HAP-1 (cell line): ENCODE measurements at regions not wholly inside any gene's neighbourhood (a gene's known extent, or its start where the extent isn't known, plus 50 kb on each side); places are given as distances from the start of the nearest gene placed in this dataset.
A peak's percentile ranks its signal among the peaks of the same experiment; 100 is the strongest.

ENCODE experiments used
- DNase-seq, 2 experiments: peaks; one replicate each; pipeline ENCODE4 v3.0.0-alpha.2; 2016 to 2020; ENCODE audit warnings: low spot score in 2 of 2
- H3K27me3 ChIP-seq: fragments of 250-450 bp; sonication (Bioruptor Pico); 2 replicates; pipeline ENCODE4 v1.5.1; 2020; ENCODE audit warnings: low read depth, mild to moderate bottlenecking, moderate library complexity
- H3K36me3 ChIP-seq: fragments of 250-450 bp; sonication (Bioruptor Pico); replicated peaks from 2 replicates; pipeline ENCODE4 v1.5.1; 2020; ENCODE audit warnings: mild to moderate bottlenecking
- H3K4me1 ChIP-seq: fragments of 250-450 bp; sonication (Bioruptor Pico); 2 replicates; pipeline ENCODE4 v1.5.1; 2020; ENCODE audit warnings: mild to moderate bottlenecking
- H3K4me3 ChIP-seq: fragments of 250-450 bp; sonication (Bioruptor Pico); 2 replicates; pipeline ENCODE4 v1.5.1; 2020; ENCODE audit warnings: mild to moderate bottlenecking, moderate library complexity
- H3K9me3 ChIP-seq: fragments of 250-450 bp; sonication (Bioruptor Pico); 2 replicates; pipeline ENCODE4 v1.5.1; 2020; ENCODE audit warnings: mild to moderate bottlenecking, moderate library complexity
- in situ Hi-C: fragments of 300-500 bp; cut with MboI; formaldehyde crosslinking; loops from 3 replicates; pipeline ENCODE4 v1.14.3; 2020; ENCODE audit warnings: low sequenced_read_pairs, inconsistent platforms, mixed read lengths

GRCh38 chrX:74251006-74251930 lies 52.7 kb upstream of the ZCCHC13 start:
- Histone ChIP-seq H3K9me3 (no peaks in the 10 kb centered on the region), H3K36me3 (peaks cover 22% of the 10 kb centered on the region), H3K27me3 (no peaks in the 10 kb centered on the region), H3K4me3 (no peak overlapping the region), H3K4me1 (peaks cover 32% of the 10 kb centered on the region)
- in situ Hi-C loops = no loop called here
- DNase-seq = peak; percentile 62 to 71

GRCh38 chrX:74250574-74250973 lies 53.4 kb upstream of the ZCCHC13 start:
- H3K4me3 ChIP-seq = no peak overlapping the region
- H3K27me3 ChIP-seq = no peaks in the 10 kb centered on the region
- peaks cover 20% of the 10 kb centered on the region for H3K36me3 ChIP-seq
- H3K9me3 ChIP-seq = no peaks in the 10 kb centered on the region
- no peak for DNase-seq
- H3K4me1 ChIP-seq = peaks cover 32% of the 10 kb centered on the region
- in situ Hi-C loops = no loop called here

- Histone ChIP-seq H3K27me3 (no peaks in the 10 kb centered on the region), H3K4me3 (no peak overlapping the region), H3K36me3 (peaks cover 17% of the 10 kb centered on the region), H3K4me1 (peaks cover 32% of the 10 kb centered on the region), H3K9me3 (no peaks in the 10 kb centered on the region)
- peak in 1 of 2 experiments; percentile 27 for DNase-seq
- in situ Hi-C loops = no loop called here
Measured at GRCh38 chrX:74249963-74250362, 54.0 kb upstream of the ZCCHC13 start.

- peaks cover 32% of the 10 kb centered on the region for H3K4me1 ChIP-seq
- no peaks in the 10 kb centered on the region for H3K9me3 ChIP-seq
- peak; percentile 29 to 40 for DNase-seq
- in situ Hi-C loops = no loop called here
- H3K27me3 ChIP-seq = no peaks in the 10 kb centered on the region
- no peak overlapping the region for H3K4me3 ChIP-seq
- peaks cover 13% of the 10 kb centered on the region for H3K36me3 ChIP-seq
Measured at GRCh38 chrX:74248889-74249288, 55.1 kb upstream of the ZCCHC13 start.

- Histone ChIP-seq H3K36me3 (peaks cover 25% of the 10 kb centered on the region), H3K9me3 (no peaks in the 10 kb centered on the region), H3K4me1 (peaks cover 25% of the 10 kb centered on the region), H3K4me3 (no peak overlapping the region), H3K27me3 (no peaks in the 10 kb centered on the region)
- DNase-seq = no peak
- in situ Hi-C loops = no loop called here
Measured at GRCh38 chrX:74246524-74246923, 57.5 kb upstream of the ZCCHC13 start.

GRCh38 chrX:74242484-74243138 lies 61.4 kb upstream of the ZCCHC13 start:
- Histone ChIP-seq H3K27me3 (no peaks in the 10 kb centered on the region), H3K4me1 (no peaks in the 10 kb centered on the region), H3K36me3 (peaks cover 53% of the 10 kb centered on the region), H3K9me3 (no peaks in the 10 kb centered on the region), H3K4me3 (no peak overlapping the region)
- no peak for DNase-seq
- in situ Hi-C loops = no loop called here

GRCh38 chrX:74242050-74242449 lies 61.9 kb upstream of the ZCCHC13 start:
- H3K4me3 ChIP-seq = no peak overlapping the region
- no peak for DNase-seq
- H3K9me3 ChIP-seq = no peaks in the 10 kb centered on the region
- no peaks in the 10 kb centered on the region for H3K27me3 ChIP-seq
- peaks cover 55% of the 10 kb centered on the region for H3K36me3 ChIP-seq
- H3K4me1 ChIP-seq = no peaks in the 10 kb centered on the region
- in situ Hi-C loops = no loop called here

DNA sequence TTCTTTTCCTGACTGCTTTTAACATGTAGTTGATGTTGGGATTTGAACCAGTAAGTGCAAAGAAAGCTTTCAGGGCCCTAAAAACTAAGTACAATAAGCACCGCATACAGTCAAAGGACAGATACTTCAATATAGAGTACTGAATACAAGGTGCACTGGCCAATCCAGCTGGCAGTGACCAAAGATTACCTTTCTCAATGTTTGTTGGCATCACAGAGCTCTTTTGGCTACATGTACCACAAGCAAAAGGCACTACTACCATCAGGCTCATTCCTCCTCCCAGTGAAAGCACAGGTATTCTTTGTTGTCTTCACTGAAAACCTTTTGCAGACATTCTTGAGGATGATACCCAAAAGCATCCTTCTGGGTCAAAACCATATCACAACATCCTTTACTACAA lies 65.2 kb upstream of the ZCCHC13 start:
- in situ Hi-C loops = no loop called here
- Histone ChIP-seq H3K36me3 (peaks cover 41% of the 10 kb centered on the region), H3K27me3 (no peaks in the 10 kb centered on the region), H3K9me3 (no peaks in the 10 kb centered on the region), H3K4me1 (peaks cover 2% of the 10 kb centered on the region; the same call in 1 of the 2 replicates), H3K4me3 (no peak overlapping the region)
- DNase-seq = no peak

DNA sequence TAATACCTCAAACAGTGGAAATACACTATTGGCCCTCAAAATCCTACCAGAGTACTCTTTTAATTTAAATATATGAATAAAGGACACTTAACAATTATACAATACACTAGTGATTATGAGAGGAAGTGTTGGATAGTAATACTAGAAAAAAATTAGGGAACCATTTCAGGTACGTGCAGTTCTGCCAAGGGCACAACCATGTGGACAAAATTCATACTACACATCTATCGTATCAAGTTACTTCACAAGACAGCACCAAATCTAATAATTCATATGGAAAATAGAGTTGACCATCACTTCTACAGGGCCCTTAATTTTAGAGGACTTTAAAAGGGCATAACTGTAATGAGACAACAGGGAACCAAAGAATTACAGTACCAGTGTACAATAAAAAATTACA lies 69.2 kb upstream of the ZCCHC13 start:
- no peak for DNase-seq
- Histone ChIP-seq H3K36me3 (peaks cover 29% of the 10 kb centered on the region), H3K4me1 (peaks cover 2% of the 10 kb centered on the region; the same call in 1 of the 2 replicates), H3K9me3 (no peaks in the 10 kb centered on the region), H3K4me3 (no peak overlapping the region), H3K27me3 (no peaks in the 10 kb centered on the region)
- in situ Hi-C loops = no loop called here

DNA sequence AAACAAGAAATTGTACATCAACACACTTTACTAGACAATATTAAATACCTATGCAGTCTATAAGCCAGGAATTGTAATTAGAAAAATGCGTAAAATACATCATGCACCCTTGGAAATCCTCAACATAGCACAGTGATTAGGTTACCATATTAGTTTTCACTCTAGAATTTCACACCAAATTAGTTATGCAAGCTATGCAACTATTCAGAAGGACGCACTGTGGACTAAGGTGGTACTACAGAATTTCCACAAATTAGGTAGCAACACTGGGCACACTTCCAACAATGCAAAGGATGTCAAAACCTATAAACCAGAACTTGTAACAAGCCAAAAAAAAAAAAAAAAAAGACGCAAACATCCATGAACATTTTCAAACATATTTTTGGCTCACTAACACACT lies 71.1 kb upstream of the ZCCHC13 start:
- no peaks in the 10 kb centered on the region for H3K9me3 ChIP-seq
- peaks cover 5% of the 10 kb centered on the region for H3K4me1 ChIP-seq
- DNase-seq = peak in 1 of 2 experiments; percentile 58
- peaks cover 20% of the 10 kb centered on the region for H3K36me3 ChIP-seq
- in situ Hi-C loops = no loop called here
- no peak overlapping the region for H3K4me3 ChIP-seq
- H3K27me3 ChIP-seq = no peaks in the 10 kb centered on the region

DNA sequence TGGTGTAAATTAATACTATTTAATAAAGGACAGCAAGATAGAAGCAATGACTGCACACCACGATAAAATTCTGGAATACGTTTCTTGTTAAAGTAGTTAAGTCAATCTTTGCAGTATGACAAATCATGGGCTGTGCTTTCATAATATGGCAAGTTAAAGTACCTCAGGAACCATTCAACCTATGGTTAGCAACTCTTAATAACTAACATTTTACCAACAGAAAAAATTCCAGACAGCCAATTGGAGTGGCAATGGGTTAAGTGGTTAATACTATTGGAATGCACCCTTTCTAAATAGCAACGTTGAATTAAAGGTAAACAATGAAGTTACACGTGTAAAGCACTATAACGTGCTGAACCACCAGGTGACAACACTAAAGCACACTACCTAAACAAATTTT lies 72.4 kb upstream of the ZCCHC13 start:
- no peak for DNase-seq
- Histone ChIP-seq H3K9me3 (no peaks in the 10 kb centered on the region), H3K27me3 (no peaks in the 10 kb centered on the region), H3K36me3 (peaks cover 15% of the 10 kb centered on the region), H3K4me3 (no peak overlapping the region), H3K4me1 (peaks cover 5% of the 10 kb centered on the region)
- in situ Hi-C loops = no loop called here

DNA sequence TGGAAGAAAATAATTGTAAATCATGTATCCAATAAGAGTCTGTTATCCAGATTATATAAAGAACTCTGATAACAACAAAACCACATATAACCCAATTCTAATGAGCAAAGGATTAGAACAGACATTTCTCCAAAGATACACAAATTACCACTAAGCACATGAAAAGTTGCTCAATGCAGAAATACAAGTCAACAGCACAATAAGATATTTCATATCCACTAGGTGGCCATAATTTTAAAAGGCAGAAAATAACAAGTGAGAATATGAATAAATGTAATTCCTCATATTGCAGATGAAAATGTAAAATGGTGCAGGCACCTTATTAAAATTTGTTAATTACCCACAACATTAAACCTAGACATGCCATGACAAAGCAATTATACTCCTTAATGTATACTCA lies 73.9 kb upstream of the ZCCHC13 start:
- H3K9me3 ChIP-seq = no peaks in the 10 kb centered on the region
- DNase-seq = no peak
- in situ Hi-C loops = no loop called here
- no peaks in the 10 kb centered on the region for H3K27me3 ChIP-seq
- H3K36me3 ChIP-seq = peaks cover 24% of the 10 kb centered on the region
- no peak overlapping the region for H3K4me3 ChIP-seq
- peaks cover 4% of the 10 kb centered on the region for H3K4me1 ChIP-seq

GRCh38 chrX:74225111-74225510 lies 78.9 kb upstream of the ZCCHC13 start:
- in situ Hi-C loops = no loop called here
- H3K36me3 ChIP-seq = peaks cover 30% of the 10 kb centered on the region

GRCh38 chrX:74220277-74220676 lies 83.7 kb upstream of the ZCCHC13 start:
- DNase-seq = no peak
- H3K36me3 ChIP-seq = peaks cover 43% of the 10 kb centered on the region
- H3K4me1 ChIP-seq = no peaks in the 10 kb centered on the region
- no peaks in the 10 kb centered on the region for H3K27me3 ChIP-seq
- in situ Hi-C loops = no loop called here
- H3K9me3 ChIP-seq = no peaks in the 10 kb centered on the region
- no peak overlapping the region for H3K4me3 ChIP-seq

More at GRCh38 chrX:74225111-74225510, 78.9 kb upstream of the ZCCHC13 start:
- Histone ChIP-seq H3K27me3 (no peaks in the 10 kb centered on the region), H3K4me3 (no peak overlapping the region), H3K9me3 (no peaks in the 10 kb centered on the region), H3K4me1 (peaks cover 2% of the 10 kb centered on the region)
- DNase-seq = no peak
